NCI-H526 treated with DMSO at 0.1 percent for 48 hours (cell line): ENCODE measurements at regions not wholly inside any gene's neighbourhood (a gene's known extent, or its start where the extent isn't known, plus 50 kb on each side); places are given as distances from the start of the nearest gene placed in this dataset.

Experiments
- DNase-seq: peaks from one replicate; lab custom pipeline; 2025; lab: John Stamatoyannopoulos, UW

- no peak for DNase-seq
These were observed 50.6 kb upstream of the MRPS6 start for GRCh38 chr21:34022627-34023335.

DNA sequence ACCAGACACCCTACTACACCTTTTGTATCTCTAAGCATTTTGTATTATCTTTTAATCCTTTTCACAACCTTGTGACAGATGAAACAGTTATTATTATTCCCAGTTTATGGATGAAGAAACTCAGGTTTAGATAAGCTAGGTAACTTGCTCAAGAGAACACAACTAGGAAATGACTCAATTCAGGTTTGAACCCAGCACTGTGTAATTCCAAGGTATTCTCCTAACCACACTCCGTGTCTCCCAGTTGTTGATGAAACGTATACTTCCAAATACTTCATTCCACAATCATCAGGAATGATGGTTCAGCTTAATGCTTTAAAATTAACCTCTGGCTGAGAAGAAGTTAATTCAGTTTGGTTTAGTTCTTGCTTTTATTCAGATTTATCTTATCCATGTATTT lies 51.7 kb upstream of the MRPS6 start:
- no peak for DNase-seq

- no peak for DNase-seq
These were observed 52.3 kb upstream of the MRPS6 start for GRCh38 chr21:34020983-34021553.

DNA sequence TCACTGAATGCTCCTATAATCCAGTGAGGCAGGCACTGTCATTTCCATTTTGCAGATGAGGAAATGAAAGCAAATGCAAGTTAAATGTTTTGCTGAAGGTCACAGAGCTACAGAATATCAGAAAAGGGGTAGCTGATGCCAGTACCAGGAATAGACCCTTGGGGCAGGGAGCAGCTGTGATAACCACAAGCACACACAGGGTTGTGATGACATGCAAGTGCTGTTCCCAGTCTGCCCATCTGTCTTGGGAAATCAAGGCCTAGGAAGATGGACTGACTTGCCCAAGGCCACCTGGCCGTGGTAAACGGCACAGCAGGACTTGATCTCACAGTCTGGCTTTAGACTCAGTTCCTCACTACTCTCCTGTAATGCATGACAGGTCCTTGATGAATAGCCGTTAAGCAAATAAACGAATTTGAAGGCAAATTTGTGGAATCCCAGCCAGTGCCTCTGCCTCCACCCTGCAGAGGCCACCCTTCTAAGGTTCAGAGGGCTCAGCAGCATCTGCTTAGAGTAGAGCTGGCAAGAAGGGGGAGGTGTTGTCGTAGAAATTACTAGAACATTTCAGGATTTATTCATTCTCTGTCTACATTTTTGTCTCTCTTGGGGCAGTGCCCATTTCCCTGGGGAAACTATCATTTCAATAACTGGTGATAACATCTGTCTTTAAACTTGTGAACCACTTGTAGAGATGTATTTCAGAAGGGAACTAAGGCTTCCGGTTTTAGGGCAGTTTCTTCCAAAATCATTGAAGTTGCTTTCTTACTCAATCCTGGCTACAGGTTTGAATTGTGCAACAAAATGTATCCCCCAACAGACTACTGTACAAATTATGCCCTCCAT lies 53.2 kb upstream of the MRPS6 start:
- peak; percentile 88 for DNase-seq

GRCh38 chr21:34019402-34019801 lies 54.0 kb upstream of the MRPS6 start:
- DNase-seq, result no peak

- no peak for DNase-seq
These were observed 54.5 kb upstream of the MRPS6 start for GRCh38 chr21:34018910-34019309.

GRCh38 chr21:34018185-34018584 lies 55.2 kb upstream of the MRPS6 start:
- DNase-seq, result no peak

DNA sequence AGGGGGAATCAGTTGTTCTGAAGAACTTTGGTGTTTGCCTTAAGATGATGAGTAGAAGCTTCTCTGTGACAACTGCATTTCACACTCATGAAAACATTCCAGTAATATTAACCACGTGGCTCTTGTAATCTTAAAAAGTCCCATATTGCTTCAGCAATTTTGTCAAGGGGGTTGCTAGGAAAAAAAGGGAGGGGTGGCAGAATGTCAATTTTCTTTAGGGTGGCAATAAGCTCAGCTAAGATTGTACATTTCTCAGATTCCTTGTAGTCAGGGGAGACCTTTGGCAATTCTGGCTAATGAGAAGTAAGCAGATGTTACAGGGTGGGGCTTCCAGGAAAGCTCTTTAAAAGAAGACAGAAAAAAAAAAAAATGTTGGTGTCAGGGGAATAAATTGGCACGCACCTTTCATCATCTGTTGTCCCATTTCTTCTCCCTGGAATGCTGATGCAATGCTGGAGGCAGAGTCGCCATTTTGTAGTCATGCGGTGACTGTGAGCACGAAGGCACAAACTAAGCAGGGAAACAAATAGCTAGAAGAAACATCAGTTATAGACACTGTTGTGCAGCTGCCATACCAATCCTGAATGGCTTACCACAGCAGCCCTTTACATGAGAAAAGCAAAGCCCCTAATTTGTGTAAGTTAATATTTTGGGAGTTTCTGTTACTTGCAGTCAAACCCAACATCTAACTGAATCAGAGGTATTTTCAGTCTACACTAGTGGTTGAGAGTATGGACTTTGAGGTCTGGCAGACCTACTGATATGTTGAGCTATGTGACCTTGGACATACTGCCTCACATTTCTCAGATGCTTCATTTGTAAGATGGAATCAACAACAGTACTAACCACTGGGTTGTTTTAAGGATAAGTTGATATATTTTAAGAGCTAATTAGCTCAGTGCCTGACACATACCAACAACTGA lies 56.1 kb upstream of the MRPS6 start:
- no peak for DNase-seq

GRCh38 chr21:34012640-34013039 lies 60.7 kb upstream of the MRPS6 start:
- no peak for DNase-seq

GRCh38 chr21:34011660-34012059 lies 61.7 kb upstream of the MRPS6 start:
- no peak for DNase-seq

GRCh38 chr21:34009193-34009592 lies 64.2 kb upstream of the MRPS6 start:
- no peak for DNase-seq

DNA sequence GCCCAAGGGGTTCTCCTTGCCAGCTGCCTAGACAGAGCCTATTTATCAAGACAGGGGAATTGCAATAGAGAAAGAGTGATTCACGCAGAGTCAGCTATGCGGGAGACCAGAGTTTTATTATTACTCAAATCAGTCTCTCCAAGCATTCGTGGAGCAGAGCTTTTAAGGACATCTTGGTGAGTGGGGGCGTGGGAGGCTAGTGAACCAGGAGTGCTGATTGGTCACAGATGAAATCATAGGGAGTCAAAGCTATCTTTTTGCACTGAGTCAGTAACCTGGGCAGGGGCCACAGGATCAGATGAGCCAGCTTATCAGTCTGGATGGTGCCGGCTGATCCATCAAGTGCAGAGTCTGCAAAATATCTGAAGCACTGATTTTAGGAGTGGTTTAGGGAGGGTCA lies 64.8 kb upstream of the MRPS6 start:
- no peak for DNase-seq

DNA sequence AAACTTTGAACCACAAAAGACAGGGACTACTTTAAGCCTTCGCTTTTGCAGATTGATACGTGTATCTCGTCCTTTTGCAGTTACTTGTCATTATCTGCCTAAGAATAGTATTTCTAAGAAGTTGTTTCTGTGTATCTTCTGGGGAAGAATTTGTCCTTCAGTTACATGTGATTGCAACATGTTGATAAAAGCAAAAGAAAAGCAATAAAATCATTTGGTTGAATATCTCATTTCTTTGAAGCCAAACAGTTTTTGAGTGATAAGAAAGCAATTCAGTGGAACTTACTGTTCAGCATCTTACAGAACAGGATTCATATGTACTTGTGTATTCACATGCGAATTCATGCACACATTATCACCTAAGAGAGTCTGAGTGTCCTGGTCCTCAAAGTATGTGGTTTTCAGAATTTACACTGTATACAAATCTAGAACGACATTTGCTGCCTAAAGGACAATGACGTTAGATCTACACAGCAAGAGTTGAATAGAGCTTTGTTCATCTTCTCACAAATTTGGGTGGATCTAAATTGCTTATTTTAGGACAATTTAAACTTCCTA lies 66.7 kb upstream of the MRPS6 start:
- DNase-seq, result no peak

DNA sequence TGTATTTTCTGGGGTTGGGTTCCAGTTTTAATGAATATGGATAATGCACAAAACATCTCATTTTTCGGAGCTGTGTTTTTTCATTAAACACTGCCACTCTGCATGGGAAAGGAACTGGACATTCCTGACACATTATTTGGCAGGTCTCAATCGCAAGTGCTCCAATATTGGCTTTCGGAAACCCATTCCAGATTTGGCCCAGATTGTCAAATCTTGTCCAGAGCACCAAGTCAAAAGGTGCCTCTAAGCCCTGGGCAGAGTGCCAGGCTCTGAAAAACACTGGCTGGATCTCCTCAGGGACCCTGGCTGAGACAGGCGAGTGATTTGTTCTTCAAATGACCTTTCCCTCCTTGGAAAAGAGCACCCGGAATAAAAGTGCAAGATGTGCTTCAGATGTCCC lies 68.4 kb upstream of the MRPS6 start:
- no peak for DNase-seq

DNA sequence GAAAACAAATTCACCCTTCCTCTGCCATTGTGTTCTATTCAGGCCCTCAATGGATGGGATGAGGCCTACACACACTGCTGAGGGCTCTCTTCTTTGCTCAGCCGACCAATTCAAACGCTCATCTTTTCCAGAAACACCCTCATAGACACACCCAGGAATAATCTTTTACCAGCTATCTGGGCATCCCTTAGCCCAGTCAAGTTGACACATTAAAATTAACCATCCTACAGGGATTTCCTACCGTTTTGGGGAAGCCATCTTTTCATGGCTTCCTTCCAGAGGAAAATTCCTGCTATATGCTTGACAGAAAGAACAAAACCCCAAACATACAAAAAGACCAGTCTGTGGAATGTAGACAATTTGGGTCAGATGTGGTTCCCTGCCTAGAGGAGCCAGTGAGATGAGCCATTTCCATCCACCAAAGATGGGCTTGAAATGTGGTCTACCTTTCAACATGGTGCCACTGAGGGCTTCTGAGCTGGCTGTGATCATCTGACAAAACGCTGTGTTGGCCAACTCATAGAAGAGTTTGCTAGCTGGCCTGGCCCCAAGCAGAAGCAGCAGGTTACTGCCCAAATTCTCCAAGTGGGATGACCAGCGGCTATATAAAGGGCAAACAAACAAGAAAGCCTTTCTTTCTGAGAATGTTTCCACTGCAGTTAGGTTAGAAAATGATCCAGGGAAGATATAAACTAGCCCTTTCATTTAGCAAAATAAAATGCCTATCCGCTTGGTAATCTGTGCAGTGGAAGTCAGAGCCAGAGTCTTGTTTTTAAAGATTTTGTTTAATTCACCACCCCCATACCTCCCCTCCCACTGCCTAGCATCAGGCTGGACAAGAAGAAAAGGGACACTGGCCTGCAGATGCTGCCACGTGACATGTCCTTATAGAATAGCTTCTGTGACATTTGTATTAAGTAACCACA lies 69.1 kb upstream of the MRPS6 start:
- DNase-seq, result no peak

DNA sequence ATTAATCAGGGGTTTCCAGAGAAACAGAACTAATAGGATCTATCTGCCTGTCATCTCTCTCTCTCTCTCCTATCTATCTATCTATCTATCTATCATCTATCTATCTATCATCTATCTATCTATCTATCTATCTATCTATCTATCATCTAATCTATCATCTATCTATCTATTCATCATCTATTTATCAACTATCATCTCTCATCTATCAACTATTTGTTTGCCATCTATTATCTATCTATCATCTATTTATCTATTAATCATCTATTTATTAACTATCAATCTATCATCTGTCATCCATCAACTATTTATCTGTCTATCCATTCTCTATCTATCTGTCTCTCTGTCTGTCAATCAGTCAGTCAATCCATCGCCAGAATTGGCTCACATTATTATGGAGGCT lies 70.0 kb upstream of the MRPS6 start:
- no peak for DNase-seq

DNA sequence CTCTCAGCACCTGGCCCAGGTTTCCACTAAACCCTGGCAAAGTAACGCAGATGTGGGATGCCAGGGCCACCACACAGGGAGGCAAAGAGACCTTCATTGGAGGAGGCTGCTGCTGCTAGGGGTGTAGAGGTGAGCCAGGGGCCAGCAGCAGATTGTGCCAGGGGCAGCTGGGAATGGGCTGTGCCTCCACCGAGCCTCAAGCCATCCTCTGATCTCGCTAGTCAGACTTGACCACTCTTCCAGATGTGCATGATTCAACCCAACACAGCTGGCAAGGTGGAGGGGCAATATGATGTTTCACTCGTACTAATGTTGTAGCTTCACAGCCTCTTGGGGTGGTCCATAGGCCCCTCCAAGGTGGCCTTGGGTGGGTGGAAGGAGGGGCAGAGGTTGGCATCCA lies 73.0 kb upstream of the MRPS6 start:
- no peak for DNase-seq

DNA sequence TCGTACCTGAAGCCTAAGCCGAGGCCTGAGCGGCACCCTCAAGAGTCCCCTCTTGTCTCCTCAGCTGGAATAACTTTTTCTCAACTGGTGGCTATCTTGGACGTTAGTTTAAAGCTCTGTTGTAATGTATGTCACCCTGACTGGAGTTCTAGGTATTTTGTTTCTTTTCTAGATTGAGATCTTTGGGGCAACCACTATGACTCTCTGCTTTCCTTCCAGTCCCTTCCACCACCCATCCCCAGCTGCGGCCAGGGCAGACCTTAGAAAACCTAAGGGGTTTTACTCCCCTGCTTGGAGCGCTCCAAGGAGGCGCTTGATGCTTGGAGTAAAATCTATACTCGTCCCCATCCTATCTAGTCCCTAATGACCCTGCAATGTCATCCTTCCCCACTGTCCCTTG lies 74.6 kb upstream of the MRPS6 start:
- no peak for DNase-seq

DNA sequence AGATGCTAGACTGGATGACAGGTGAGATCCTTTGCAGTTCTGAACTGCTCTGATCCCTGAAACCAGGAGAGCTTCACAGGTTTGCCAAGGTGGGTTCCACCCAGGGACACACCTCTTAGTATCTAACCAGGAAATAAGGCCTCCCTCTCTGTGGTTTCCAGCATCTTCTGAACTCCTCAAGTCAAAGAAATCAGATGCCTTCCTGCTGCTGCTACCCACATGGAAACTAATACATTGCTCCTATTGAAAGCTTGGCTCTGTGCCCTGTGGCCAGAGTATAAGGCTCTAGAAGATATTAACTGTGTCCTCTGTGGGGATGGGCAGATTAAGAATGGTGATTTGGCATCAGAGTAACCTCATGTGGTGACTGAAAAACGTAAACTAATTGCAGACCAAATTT lies 75.0 kb upstream of the MRPS6 start:
- DNase-seq, result no peak

DNA sequence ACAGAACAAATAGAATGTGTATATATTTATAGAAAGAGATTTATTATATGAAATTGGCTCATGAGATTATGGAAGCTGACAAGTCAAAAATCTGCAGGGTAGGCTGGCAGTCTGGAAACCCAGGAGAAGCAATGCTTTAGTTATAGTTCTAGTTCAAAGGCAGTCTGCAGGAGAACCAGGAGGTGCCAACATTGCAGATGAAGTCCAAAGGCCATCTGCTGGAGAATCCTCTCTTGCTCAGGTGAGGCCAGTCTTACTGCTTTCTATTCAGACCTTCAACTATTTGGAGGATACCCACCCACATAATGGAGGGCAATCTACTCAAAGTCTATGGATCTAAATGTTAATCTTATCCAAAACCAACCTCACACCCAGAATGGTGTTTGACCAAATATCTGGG lies 75.9 kb upstream of the MRPS6 start:
- no peak for DNase-seq

- DNase-seq, result no peak
These were observed 78.8 kb upstream of the ATP5PO start for GRCh38 chr21:33994373-33994772.
